IgD-negative memory B cell (primary cell): ENCODE measurements at regions not wholly inside any gene's neighbourhood (a gene's known extent, or its start where the extent isn't known, plus 50 kb on each side); places are given as distances from the start of the nearest gene placed in this dataset.

Experiments used
- H3K27ac Mint-ChIP-seq, 3 donors: one replicate each; pipeline ENCODE4 v1.8.0; 2020 to 2022; ENCODE audit warnings: mild to moderate bottlenecking in 3 of 3, mixed read lengths in 3 of 3, moderate library complexity in 1 of 3
- H3K27me3 Mint-ChIP-seq: one replicate; pipeline ENCODE4 v1.8.0; 2021; ENCODE audit warnings: mixed read lengths
- H3K36me3 Mint-ChIP-seq: one replicate; pipeline ENCODE4 v1.8.0; 2020; ENCODE audit warnings: mild to moderate bottlenecking, mixed read lengths
- H3K4me1 Mint-ChIP-seq, 3 donors: one replicate each; pipeline ENCODE4 v1.8.0; 2020 to 2022; ENCODE audit warnings: mixed read lengths in 3 of 3, mild to moderate bottlenecking in 1 of 3
- H3K4me3 Mint-ChIP-seq, 4 donors: one replicate each; pipeline ENCODE4 v1.8.0; 2020 to 2022; ENCODE audit warnings: mild to moderate bottlenecking in 4 of 4, mixed read lengths in 4 of 4, moderate library complexity in 3 of 4
- H3K9me3 Mint-ChIP-seq, 3 donors: one replicate each; pipeline ENCODE4 v1.8.0; 2020 to 2021; ENCODE audit warnings: mixed read lengths in 3 of 3, mild to moderate bottlenecking in 1 of 3

DNA sequence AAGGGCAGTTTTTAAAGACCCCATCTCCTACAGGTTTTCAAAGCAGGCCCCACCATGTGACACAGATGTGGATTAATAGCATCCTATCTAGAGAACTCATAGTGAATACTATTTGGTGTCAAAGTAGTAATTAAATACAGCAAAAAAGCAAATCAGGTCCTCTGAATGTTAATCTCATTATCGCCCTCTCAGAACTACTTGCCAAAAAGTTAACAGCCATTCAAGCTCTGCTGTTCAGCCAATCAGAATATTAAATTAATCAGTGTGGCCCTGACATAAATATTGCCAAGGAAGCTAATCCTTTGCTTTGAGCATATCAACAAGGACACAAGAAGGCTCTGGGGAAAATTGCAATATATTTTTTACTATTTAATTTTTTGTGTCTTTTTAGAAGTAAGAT, 428.9 kb upstream of the SOX11 start:
- peaks cover 0 to 1% (median 0%) of the 10 kb centered on the region in 3 donors for H3K4me1 Mint-ChIP-seq
- H3K27ac Mint-ChIP-seq, result no peak overlapping the region
- no peak overlapping the region for H3K4me3 Mint-ChIP-seq

DNA sequence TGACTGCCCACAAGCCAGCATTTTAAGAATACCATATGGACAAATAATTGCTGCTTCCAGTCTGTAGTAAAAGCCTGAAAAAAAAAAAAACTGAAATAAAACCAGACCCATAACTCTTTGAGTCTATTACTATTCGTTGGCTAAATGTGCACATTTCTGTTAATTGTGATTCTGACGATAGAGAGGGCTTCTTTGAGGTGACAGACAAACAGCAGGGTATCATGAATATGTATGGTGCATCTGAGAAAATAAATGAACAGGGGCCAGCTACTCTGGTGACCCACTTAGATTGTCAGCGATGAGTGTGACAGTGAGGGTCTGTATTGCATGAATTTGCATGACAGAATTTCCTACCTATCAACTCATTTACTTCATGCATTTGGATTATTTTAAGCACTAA, 427.8 kb upstream of the SOX11 start:
- Mint-ChIP-seq H3K27me3 (no peaks in the 10 kb centered on the region), H3K4me3 (no peak overlapping the region), H3K27ac (no peak overlapping the region), H3K4me1 (peaks cover 0 to 1% (median 0%) of the 10 kb centered on the region in 3 donors), H3K9me3 (peaks cover 5 to 12% (median 11%) of the 10 kb centered on the region in 3 donors), H3K36me3 (no peaks in the 10 kb centered on the region)

More for the DNA sequence above, 428.9 kb upstream of the SOX11 start:
- H3K36me3 Mint-ChIP-seq, result no peaks in the 10 kb centered on the region
- H3K27me3 Mint-ChIP-seq, result no peaks in the 10 kb centered on the region
- peaks cover 7 to 13% (median 12%) of the 10 kb centered on the region in 3 donors for H3K9me3 Mint-ChIP-seq

DNA sequence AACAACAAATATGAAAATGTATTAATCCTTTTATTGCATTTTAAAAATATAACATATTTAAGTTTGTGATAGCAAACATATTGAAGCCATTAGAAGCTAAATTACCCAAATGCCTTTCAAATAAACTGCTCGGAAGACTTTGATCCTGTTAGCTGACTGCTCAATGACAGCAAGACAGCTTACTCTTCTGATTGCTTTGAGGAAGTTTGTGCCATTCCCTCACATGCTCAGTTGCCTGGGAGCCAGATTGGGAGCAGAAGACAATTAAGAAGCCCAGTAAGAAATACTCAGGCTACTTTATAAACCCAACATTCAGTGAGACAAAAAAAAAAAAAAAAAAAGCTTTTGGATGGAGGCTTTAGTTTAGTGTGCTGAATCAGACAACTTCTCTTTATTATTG, 407.1 kb upstream of the SOX11 start:
- H3K9me3 Mint-ChIP-seq, result peaks cover 0 to 15% (median 2%) of the 10 kb centered on the region in 3 donors
- H3K36me3 Mint-ChIP-seq, result no peaks in the 10 kb centered on the region
- H3K27me3 Mint-ChIP-seq, result no peaks in the 10 kb centered on the region
- no peak overlapping the region for H3K4me3 Mint-ChIP-seq
- no peaks in the 10 kb centered on the region for H3K4me1 Mint-ChIP-seq
- H3K27ac Mint-ChIP-seq, result no peak overlapping the region

DNA sequence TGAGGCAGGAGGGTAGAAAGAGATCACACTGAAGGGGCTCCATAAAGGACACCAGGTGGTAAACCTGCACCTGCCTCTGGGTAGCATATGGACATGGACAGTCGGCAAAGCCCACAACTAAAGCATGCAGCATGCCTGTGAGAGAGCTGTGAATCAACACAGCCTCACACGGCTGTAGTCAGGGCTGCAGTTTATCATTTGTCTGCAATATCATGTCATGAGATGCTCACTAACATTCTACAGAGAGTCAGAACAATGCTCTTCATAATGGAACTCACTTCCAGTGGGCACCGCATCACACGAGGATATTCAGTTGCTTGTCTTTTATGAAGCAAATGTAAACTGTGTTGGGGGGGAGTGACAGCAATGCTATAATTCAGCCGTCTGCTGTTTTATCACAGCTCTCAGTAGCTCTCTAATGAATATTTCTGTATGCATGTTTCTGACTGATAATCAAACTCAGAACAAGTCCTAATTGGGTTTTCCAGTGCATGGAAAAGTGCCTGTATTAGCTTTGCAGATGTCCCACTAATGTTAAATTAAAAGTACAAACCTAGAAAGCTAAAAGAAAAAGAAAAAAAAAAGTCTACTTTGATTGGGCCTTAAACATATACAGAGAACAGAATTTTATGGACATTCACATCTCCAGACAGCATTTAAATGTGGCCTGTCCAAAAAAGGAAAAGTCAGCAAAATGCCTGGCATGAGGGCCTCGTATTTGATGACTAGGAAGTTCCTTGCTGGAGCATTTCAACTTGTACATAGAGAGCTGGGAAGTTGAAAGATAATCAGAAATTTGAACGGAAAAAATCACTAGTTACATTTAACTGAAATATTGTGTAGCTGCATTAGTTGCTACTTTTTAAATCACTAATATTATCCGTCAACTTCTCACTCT, 406.1 kb upstream of the SOX11 start:
- H3K4me1 Mint-ChIP-seq, result no peaks in the 10 kb centered on the region
- peaks cover 0 to 15% (median 2%) of the 10 kb centered on the region in 3 donors for H3K9me3 Mint-ChIP-seq
- H3K27ac Mint-ChIP-seq, result no peak overlapping the region
- H3K4me3 Mint-ChIP-seq, result no peak overlapping the region
- no peaks in the 10 kb centered on the region for H3K36me3 Mint-ChIP-seq
- H3K27me3 Mint-ChIP-seq, result no peaks in the 10 kb centered on the region

DNA sequence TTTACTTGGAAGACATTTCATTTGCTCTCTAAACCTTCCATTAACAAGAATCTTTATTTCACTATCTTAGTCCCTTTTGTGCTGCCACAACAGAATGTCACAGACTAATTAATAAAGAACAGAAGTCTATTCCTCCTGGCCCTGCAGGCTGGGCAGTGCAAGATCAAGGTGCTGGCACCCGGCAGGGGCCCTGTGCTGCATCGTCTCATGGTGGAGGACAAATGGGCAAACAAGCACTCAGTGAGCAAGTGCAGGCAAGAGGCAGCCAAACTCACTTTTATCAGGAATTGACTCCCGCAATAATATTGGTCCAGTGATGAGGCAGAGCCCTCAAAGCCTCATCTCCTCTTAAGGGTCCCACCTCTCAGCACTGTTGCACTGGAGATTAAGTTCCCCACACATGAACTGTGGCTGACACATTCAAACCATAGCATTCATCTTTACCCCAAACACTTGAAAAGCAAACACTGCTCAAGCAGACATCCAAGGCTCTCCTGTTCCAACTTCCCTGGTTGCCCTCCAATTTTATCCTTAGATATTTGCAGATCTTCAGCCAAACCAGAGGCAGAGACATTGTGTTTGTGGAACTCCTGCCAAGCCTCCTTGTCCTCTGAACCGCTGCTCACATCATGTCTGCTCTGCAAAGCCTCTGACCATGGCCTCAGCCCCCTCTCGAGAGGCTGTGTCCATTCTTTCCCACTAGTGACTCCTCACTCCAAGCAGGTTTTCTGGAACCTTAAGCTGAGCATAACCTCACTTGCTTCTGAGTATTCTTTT, 404.4 kb upstream of the SOX11 start:
- peaks cover 0 to 7% (median 0%) of the 10 kb centered on the region in 3 donors for H3K9me3 Mint-ChIP-seq
- H3K36me3 Mint-ChIP-seq, result no peaks in the 10 kb centered on the region
- H3K4me3 Mint-ChIP-seq, result no peak overlapping the region
- H3K27me3 Mint-ChIP-seq, result no peaks in the 10 kb centered on the region
- H3K27ac Mint-ChIP-seq, result no peak overlapping the region
- H3K4me1 Mint-ChIP-seq, result no peaks in the 10 kb centered on the region

DNA sequence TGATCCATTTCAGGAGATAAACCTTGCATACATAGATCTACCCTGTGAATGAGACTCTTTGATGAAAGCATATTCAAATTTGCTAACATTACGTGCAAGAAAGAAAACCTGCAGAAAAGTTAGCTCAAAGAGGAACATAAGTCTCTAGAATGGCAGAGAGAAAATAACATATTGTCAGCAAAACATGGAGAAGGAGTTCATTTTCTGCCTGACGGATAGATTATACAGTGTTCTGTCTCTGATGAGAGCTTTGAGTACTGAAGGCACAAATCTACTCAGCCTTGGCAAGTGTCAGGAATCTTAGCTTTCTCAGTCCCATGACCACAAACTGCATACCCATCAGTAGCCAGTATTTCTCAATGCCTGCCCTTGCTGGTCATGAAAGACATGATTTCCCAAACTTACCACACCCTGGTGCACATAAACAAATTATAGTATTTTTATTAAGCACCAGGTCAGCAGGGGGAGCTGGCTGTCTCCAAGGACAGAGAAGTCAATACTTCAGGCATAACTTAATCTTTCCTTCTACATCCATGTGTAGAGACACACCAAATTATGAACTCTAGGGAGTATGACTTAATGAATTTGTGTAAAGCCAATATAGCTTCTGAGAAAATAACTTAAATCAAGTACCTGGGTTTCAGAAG, 401.2 kb upstream of the SOX11 start:
- Mint-ChIP-seq H3K4me1 (no peaks in the 10 kb centered on the region), H3K27ac (no peak overlapping the region), H3K4me3 (no peak overlapping the region), H3K9me3 (peaks cover 0 to 4% (median 0%) of the 10 kb centered on the region in 3 donors), H3K36me3 (no peaks in the 10 kb centered on the region), H3K27me3 (no peaks in the 10 kb centered on the region)

DNA sequence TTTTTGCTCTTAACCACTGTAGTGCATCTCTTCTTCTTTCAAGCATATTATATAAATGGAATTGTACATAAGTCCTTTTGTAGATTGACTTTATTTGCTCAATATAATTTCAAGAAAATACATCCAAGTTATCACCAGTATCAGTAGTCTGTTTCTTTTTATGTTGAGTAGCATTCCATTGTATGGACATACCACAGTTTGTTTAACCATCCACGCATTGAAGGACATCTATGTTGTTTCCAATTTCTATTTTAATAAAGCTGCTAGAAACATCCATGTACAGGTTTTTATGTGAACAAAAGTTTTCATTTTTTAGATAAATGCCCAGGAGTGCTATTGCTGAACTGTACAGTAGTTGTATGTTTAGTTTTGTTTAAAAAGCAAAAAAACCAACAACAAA, 387.5 kb upstream of the SOX11 start:
- Mint-ChIP-seq H3K4me3 (no peak overlapping the region), H3K27me3 (no peaks in the 10 kb centered on the region), H3K9me3 (peaks cover 0 to 37% (median 4%) of the 10 kb centered on the region in 3 donors), H3K4me1 (peaks cover 0 to 1% (median 0%) of the 10 kb centered on the region in 3 donors), H3K27ac (no peak overlapping the region), H3K36me3 (peaks cover 2% of the 10 kb centered on the region)

DNA sequence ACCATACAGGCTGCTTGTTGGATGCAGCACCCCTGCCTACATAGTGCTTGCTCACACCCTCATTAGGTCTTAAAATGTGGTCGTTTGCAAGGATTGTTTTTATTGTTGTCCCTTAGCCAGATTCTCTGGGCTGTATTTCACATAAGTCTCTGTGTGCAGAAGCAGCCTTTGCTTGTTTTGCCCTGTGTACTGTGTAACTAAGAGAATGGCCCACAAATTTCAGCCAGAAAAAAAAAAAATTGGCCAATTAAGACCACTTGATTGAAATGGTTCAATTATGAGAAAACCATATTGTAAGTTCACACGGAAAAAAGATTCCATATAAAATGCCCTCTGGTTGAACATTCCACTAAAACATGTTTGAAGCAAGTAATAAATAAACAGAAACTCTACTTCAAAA, 377.1 kb upstream of the SOX11 start:
- Mint-ChIP-seq H3K4me1 (no peaks in the 10 kb centered on the region), H3K27me3 (no peaks in the 10 kb centered on the region), H3K27ac (no peak overlapping the region), H3K36me3 (no peaks in the 10 kb centered on the region), H3K4me3 (no peak overlapping the region), H3K9me3 (peaks cover 4 to 6% (median 4%) of the 10 kb centered on the region in 3 donors)

DNA sequence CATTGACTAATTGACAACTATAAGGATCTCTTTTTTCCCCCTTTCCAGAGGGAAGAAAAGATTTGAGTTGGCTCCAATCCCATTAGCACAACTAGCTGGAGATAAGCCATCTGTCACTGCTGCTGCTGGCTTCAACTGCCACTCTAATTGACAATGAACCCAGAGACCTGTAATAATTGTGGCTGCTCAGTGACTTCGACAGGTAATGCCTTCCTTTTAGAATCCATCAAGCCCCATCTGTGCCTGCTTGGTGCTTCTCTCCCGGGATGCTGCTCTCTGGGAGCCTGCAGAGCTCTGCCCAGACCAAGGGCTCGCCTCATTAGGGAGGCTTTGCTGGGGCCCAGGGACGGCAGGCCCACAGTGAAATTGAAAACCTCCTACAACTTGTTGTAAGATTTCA, 376.7 kb upstream of the SOX11 start:
- Mint-ChIP-seq H3K27me3 (no peaks in the 10 kb centered on the region), H3K4me1 (no peaks in the 10 kb centered on the region), H3K36me3 (no peaks in the 10 kb centered on the region), H3K27ac (no peak overlapping the region), H3K9me3 (peaks cover under 1 to 2% (median 1%) of the 10 kb centered on the region in 3 donors), H3K4me3 (no peak overlapping the region)

DNA sequence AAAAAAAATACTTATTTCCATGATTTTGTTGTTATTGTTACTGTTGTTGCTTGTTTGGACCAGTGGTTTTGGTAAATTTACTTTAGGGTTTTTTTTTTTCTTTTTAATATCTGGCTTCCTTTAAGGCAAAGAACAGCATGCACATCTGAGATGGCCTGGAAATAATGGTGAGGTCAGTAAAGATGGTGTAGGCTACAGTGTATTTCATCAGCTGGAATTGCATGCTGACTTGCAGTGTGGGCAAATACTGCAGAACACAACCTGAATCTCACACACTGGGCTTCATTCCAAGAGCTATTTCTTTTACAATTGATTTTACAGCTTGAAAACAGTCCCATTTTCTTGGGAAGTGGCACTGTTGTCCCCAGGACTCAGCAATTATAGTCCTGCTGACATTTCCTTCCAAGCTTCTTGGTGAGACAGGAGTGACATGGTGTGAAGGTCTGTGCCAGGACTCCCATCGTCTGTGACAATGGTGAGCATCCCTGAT, 376.1 kb upstream of the SOX11 start:
- Mint-ChIP-seq H3K4me1 (no peaks in the 10 kb centered on the region), H3K9me3 (peaks cover 0 to 5% (median 2%) of the 10 kb centered on the region in 3 donors), H3K27ac (no peak overlapping the region), H3K4me3 (no peak overlapping the region), H3K36me3 (no peaks in the 10 kb centered on the region), H3K27me3 (no peaks in the 10 kb centered on the region)

DNA sequence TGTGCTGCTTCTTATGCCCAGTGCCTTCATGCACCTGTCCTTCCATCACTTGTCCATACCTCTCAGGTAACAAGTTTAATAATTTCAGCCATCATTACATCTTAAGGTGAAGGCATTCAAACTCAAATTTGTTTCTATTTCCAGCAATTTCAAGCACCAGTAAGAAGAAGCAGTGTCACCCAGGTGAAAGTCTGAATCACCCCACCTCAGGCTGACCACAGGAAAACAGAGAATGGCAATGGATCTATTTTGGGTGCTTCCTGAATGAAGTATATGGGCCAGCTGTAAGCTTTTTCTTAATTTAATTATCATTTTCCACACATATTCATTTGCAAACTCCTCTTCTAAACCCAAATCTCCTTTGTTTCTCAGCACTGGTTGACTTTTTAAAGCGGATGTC, 372.7 kb upstream of the SOX11 start:
- H3K4me3 Mint-ChIP-seq, result no peak overlapping the region
- no peaks in the 10 kb centered on the region for H3K27me3 Mint-ChIP-seq
- H3K36me3 Mint-ChIP-seq, result no peaks in the 10 kb centered on the region
- no peaks in the 10 kb centered on the region for H3K4me1 Mint-ChIP-seq
- no peak overlapping the region for H3K27ac Mint-ChIP-seq
- H3K9me3 Mint-ChIP-seq, result peaks cover 0 to 6% (median 0%) of the 10 kb centered on the region in 3 donors

DNA sequence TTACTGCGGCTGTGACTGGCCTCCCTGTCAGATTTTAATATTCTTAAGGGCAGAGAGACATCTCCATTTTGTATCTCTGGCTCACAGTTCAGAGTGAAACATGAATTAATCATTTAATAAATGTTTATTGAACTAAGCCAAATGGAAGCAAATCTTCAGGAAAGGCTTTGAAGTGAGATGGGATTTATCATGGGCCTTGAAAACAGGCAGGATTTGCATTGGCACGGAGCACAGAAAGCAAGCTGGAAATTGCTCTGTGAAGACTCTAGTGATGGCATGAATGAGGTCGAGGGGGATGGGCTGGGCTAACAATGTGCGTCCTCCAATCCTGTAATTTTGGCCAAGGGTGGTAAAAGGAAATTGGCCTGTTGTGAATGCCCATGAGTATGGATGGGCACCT, 369.8 kb upstream of the SOX11 start:
- Mint-ChIP-seq H3K4me3 (no peak overlapping the region), H3K27ac (no peak overlapping the region), H3K27me3 (no peaks in the 10 kb centered on the region), H3K4me1 (no peaks in the 10 kb centered on the region), H3K9me3 (peaks cover 0 to 10% (median 1%) of the 10 kb centered on the region in 3 donors), H3K36me3 (no peaks in the 10 kb centered on the region)

DNA sequence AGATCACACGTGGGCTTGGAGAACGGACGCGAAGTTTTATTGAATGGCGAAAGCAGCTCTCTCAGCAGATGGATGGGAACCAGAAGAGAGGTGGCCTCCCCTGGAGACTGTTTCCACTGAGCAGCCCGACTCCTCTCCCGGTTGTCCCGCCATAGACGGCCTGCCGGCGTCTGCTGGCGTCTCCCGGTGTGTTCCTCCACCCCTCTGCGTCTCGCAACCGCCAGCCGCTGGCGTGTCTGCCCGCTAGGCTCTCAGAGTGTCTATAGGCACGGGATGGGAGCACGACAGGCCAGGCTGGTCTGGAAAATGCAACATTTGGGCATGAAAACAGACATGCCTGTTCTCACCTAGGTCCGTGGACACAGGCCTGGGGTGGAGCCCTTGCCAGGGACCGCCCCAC, 366.7 kb upstream of the SOX11 start:
- no peaks in the 10 kb centered on the region for H3K36me3 Mint-ChIP-seq
- no peak overlapping the region for H3K4me3 Mint-ChIP-seq
- H3K4me1 Mint-ChIP-seq, result no peaks in the 10 kb centered on the region
- no peaks in the 10 kb centered on the region for H3K27me3 Mint-ChIP-seq
- H3K9me3 Mint-ChIP-seq, result peaks cover 0 to 10% (median 1%) of the 10 kb centered on the region in 3 donors
- no peak overlapping the region for H3K27ac Mint-ChIP-seq

DNA sequence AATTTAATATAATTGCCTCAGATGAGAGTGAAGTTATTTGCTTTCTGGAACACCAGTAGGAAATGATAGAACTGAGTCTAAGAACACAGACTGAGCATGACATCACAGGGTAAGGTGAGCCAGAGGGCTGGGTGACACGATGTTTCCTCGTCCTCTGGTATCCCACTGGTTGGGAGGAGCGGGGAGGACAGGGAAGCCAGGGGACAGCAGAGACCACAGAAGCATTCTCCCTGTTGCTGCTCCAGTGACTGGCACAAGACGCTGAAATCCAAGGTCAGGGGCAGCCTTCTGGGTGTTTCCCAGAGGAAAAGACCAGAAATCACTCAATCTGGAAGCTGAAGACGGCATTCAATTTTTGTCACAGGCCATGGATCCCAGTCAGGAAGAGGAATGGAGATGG, 363.4 kb upstream of the SOX11 start:
- H3K36me3 Mint-ChIP-seq, result no peaks in the 10 kb centered on the region
- H3K4me3 Mint-ChIP-seq, result no peak overlapping the region
- no peaks in the 10 kb centered on the region for H3K27me3 Mint-ChIP-seq
- no peaks in the 10 kb centered on the region for H3K4me1 Mint-ChIP-seq
- peaks cover 0 to 4% (median 1%) of the 10 kb centered on the region in 3 donors for H3K9me3 Mint-ChIP-seq
- no peak overlapping the region for H3K27ac Mint-ChIP-seq

DNA sequence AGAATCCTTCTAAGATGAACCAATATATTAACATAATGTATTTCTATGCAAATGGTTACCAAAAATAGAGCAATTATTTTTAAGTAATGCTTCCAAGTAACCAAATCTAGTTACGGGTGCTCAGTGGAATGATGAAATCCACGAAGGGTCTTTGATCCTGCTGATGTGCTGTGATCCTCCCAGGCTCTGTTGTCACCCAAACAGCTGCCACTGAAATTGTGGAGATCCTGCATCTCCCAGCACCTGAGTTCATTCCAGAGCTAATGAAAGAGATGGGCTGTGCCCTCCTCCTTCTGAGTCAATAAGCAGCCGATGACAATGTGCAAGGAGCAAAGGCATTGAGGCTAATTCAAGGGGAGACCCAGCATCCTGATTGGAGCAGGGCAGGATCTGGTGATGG, 362.4 kb upstream of the SOX11 start:
- Mint-ChIP-seq H3K4me3 (no peak overlapping the region), H3K9me3 (peaks cover 0 to 3% (median 1%) of the 10 kb centered on the region in 3 donors), H3K27ac (no peak overlapping the region), H3K27me3 (no peaks in the 10 kb centered on the region), H3K4me1 (no peaks in the 10 kb centered on the region), H3K36me3 (no peaks in the 10 kb centered on the region)
